ENCODE measurements at regions not wholly inside any gene's neighbourhood (a gene's known extent, or its start where the extent isn't known, plus 50 kb on each side); places are given as distances from the start of the nearest gene placed in this dataset.

GRCh38 chr17:33451221-33451620 is 158.1 kb upstream of the ASIC2 start:
- no peak overlapping the region for H3K27ac ChIP-seq
- H3K9me3 ChIP-seq = peaks cover 0 to 5% of the 10 kb centered on the region in 2 donors
- H3K27me3 ChIP-seq = no peaks in the 10 kb centered on the region
- DNase-seq (no peak), ATAC-seq (no peak)
- no peaks in the 10 kb centered on the region for H3K36me3 ChIP-seq
- intact Hi-C loops (cut with DNase I) = no loop called here
- H3K4me3 ChIP-seq = no peak overlapping the region
- no peaks in the 10 kb centered on the region for H3K4me1 ChIP-seq
- no peak for TF ChIP-seq CTCF (IDR thresholded peaks at IDR 0.05)

DNA sequence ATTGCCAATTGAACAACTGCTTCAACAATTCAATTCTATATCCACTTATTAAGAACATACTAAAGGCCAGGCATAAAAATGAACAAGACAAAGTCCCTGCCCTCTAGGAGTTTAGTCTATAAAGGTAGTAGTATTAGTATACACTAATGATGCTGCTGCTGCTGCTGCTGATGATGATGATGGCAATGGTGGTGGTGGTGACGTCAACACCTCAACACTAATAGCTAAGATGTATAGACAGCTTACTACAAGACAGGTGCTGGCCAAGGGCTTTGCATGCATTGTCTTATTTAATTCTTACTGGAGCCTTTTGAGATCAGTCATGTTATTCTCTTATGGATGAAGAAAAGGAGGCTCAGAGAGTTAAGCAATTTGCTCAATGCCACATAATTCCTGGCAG is 164.4 kb upstream of the ASIC2 start:
- intact Hi-C loops (cut with DNase I) = no loop called here
- Histone ChIP-seq H3K36me3 (no peaks in the 10 kb centered on the region), H3K27me3 (peaks cover 0 to 6% of the 10 kb centered on the region in 2 donors), H3K9me3 (no peaks in the 10 kb centered on the region), H3K4me3 (no peak overlapping the region), H3K27ac (no peak overlapping the region), H3K4me1 (no peaks in the 10 kb centered on the region)
- no peak for ATAC-seq
- no peak for TF ChIP-seq CTCF (IDR thresholded peaks at IDR 0.05)
- no peak for DNase-seq

- DNase-seq = no peak
- Histone ChIP-seq H3K4me1 (no peaks in the 10 kb centered on the region), H3K4me3 (no peak overlapping the region), H3K27me3 (peaks cover 0 to 6% of the 10 kb centered on the region in 2 donors), H3K9me3 (no peaks in the 10 kb centered on the region), H3K36me3 (no peaks in the 10 kb centered on the region), H3K27ac (no peak overlapping the region)
- no peak for ATAC-seq
- TF ChIP-seq CTCF (IDR thresholded peaks at IDR 0.05) = no peak
- intact Hi-C loops (cut with DNase I) = no loop called here
Measured at GRCh38 chr17:33459078-33459940, 166.2 kb upstream of the ASIC2 start.

- Histone ChIP-seq H3K4me1 (no peaks in the 10 kb centered on the region), H3K9me3 (no peaks in the 10 kb centered on the region), H3K4me3 (no peak overlapping the region), H3K27me3 (peaks cover 0 to 6% of the 10 kb centered on the region in 2 donors), H3K36me3 (no peaks in the 10 kb centered on the region), H3K27ac (no peak overlapping the region)
- no peak for TF ChIP-seq CTCF (IDR thresholded peaks at IDR 0.05)
- DNase-seq (no peak), ATAC-seq (no peak)
- intact Hi-C loops (cut with DNase I) = no loop called here
Measured at GRCh38 chr17:33460781-33461450, 167.8 kb upstream of the ASIC2 start.

- no peak for TF ChIP-seq CTCF (IDR thresholded peaks at IDR 0.05)
- H3K9me3 ChIP-seq = no peaks in the 10 kb centered on the region
- H3K4me1 ChIP-seq = no peaks in the 10 kb centered on the region
- no peak overlapping the region for H3K27ac ChIP-seq
- peaks cover 0 to 6% of the 10 kb centered on the region in 2 donors for H3K27me3 ChIP-seq
- intact Hi-C loops (cut with DNase I) = no loop called here
- no peak for DNase-seq
- no peak overlapping the region for H3K4me3 ChIP-seq
- no peaks in the 10 kb centered on the region for H3K36me3 ChIP-seq
- no peak for ATAC-seq
Measured at GRCh38 chr17:33463887-33464286, 170.8 kb upstream of the ASIC2 start.

All from left lung (tissue), 4 donors.